ENCODE measurements at regions not wholly inside any gene's neighbourhood (a gene's known extent, or its start where the extent isn't known, plus 50 kb on each side); places are given as distances from the start of the nearest gene placed in this dataset.

DNA sequence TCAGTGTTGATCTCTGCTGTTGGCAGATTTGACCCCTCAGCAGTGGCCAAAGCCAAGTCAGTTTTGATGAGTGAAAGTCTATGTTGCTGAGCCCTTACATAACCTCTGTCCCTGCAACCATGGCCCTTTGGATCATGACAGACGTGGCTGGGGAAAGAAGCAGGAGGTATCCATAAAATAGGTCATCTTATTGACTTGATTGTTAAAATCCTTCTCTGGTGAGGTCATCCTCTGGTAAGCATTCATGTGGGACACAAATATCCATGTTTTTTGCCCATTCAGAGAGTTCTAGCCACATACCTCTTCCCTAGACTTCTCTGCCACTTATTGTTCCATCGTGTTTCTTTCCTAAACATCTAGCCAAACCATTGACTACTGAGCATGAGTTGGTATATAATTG lies 251.9 kb upstream of the PTER start:
- TF ChIP-seq, protein P1, sequence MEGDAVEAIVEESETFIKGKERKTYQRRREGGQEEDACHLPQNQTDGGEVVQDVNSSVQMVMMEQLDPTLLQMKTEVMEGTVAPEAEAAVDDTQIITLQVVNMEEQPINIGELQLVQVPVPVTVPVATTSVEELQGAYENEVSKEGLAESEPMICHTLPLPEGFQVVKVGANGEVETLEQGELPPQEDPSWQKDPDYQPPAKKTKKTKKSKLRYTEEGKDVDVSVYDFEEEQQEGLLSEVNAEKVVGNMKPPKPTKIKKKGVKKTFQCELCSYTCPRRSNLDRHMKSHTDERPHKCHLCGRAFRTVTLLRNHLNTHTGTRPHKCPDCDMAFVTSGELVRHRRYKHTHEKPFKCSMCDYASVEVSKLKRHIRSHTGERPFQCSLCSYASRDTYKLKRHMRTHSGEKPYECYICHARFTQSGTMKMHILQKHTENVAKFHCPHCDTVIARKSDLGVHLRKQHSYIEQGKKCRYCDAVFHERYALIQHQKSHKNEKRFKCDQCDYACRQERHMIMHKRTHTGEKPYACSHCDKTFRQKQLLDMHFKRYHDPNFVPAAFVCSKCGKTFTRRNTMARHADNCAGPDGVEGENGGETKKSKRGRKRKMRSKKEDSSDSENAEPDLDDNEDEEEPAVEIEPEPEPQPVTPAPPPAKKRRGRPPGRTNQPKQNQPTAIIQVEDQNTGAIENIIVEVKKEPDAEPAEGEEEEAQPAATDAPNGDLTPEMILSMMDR (IDR thresholded peaks at IDR 0.05; ENCODE audit: low read depth, low read length) = no peak
- no peak for DNase-seq (ENCODE audit: low read depth in 2 of 2)
- no peak overlapping the region for H3K4me3 ChIP-seq (replicated peaks in 1 of 2; ENCODE audit: low read depth in 2 of 2, low read length in 2 of 2)

DNA sequence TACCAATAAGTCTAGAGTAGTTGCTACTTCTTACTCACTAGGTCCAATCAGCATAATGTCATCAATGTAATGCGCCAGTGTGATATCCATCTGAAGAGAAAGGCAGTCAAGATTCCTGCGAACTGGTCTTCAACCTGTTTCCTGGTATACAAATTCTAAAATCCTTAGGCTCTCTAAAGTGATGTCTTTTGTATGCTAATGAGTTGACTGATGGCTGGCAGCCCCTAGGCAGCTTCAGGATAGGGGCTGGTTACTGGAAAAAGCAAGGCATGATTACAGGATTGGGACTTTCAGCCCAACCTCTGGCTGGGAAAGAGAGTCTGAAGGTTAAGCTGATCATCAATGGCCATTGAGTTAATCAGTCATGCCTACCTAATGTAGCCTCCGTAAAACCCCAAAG lies 250.2 kb upstream of the PTER start:
- TF ChIP-seq, protein P1 (IDR thresholded peaks at IDR 0.05; ENCODE audit: low read depth, low read length) = no peak
- no peak overlapping the region for H3K4me3 ChIP-seq (replicated peaks in 1 of 2; ENCODE audit: low read depth in 2 of 2, low read length in 2 of 2)
- no peak for DNase-seq (ENCODE audit: low read depth in 2 of 2)

DNA sequence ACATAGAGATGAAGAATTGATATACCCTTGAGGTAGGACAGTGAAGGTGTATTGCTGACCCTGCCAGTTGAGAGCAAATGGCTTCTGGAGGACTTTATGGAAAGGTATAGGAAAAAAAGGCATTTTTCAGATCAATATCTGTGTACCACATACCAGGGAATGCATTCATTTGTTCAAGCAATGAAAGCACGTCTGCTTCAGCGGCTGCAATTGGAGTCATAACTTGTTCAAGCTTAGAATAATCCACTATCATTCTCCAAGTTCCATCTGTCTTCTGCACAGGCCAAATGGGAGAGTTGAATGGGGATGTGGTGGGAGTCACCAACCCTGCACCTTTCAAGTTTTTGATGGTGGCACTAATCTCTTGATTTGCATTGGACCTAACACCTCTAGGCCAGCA lies 249.6 kb upstream of the PTER start:
- DNase-seq (ENCODE audit: low read depth in 2 of 2) = no peak
- TF ChIP-seq, protein P1 (IDR thresholded peaks at IDR 0.05; ENCODE audit: low read depth, low read length) = no peak
- no peak overlapping the region for H3K4me3 ChIP-seq (replicated peaks in 1 of 2; ENCODE audit: low read depth in 2 of 2, low read length in 2 of 2)

DNA sequence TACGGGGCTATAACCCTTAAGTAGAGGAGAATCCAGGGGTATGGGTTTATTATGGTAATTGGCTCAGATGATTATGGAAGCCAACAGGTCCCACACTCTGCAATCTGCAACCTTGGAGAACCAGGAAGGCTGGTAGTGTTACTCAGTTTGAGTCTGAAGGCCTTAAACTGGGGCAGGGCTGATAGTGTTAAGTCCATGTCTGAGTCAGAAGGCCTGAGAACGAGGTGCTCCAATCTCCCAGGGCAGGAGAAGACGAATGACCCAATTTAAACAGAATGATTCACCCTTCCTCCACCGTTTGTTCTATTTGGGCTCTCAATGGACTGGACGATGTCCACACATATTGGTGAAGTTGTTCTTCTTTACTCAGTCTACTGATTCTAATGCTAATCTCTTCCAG lies 244.5 kb upstream of the PTER start:
- DNase-seq (ENCODE audit: low read depth in 2 of 2) = no peak
- TF ChIP-seq, protein P1 (IDR thresholded peaks at IDR 0.05; ENCODE audit: low read depth, low read length) = no peak
- H3K4me3 ChIP-seq (replicated peaks in 1 of 2; ENCODE audit: low read depth in 2 of 2, low read length in 2 of 2) = no peak overlapping the region

DNA sequence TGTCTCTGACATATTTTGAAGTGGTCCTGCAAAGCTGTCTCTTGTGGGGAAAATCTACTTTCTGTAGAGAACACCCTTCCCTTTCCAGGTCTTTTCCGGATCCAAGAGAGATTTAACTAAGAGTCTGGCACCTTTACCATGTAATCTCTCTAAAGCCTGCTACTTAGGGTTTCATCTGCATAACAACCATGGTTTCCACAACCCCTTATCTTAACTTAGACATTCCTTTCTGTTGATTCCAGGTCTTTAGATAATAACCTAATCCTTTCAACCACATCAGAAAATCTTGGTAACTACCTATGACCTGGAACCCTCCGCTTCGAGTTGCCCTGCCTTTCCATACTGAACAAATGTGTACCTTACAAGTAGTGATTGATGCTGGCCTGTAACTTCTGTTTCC lies 243.6 kb upstream of the PTER start:
- no peak overlapping the region for H3K4me3 ChIP-seq (replicated peaks in 1 of 2; ENCODE audit: low read depth in 2 of 2, low read length in 2 of 2)
- no peak for DNase-seq (ENCODE audit: low read depth in 2 of 2)
- TF ChIP-seq, protein P1 (IDR thresholded peaks at IDR 0.05; ENCODE audit: low read depth, low read length) = no peak

DNA sequence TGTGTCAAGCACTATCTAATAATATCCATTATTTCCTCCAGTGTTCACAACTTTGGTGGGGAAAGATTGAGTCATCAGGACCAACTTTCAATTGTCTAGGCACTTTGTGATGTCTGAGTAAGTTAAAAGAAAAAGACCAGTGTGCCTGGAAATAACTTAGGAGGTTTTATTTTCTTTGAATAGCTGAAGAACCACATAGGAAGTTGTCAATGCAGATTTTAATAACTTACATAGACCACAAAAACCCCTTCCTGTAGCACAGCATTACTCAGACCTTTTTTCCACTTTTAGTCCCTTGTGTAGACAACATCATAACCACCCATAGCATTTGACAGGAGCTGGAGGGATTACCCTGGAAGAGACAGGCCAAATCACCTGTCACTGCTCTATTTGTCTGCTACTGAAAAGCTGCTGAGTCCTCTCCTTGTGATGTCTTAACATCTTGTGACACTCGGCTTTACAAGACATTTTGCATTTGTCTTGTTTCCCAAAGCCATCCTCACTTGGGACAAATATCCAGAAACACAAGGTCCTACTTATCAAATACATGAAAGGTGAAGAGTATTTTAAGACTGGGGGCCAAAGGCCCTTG lies 241.5 kb upstream of the PTER start:
- H3K4me3 ChIP-seq (replicated peaks in 1 of 2; ENCODE audit: low read depth in 2 of 2, low read length in 2 of 2) = no peak overlapping the region
- TF ChIP-seq, protein P1 (IDR thresholded peaks at IDR 0.05; ENCODE audit: low read depth, low read length) = no peak
- DNase-seq (ENCODE audit: low read depth in 2 of 2) = no peak

DNA sequence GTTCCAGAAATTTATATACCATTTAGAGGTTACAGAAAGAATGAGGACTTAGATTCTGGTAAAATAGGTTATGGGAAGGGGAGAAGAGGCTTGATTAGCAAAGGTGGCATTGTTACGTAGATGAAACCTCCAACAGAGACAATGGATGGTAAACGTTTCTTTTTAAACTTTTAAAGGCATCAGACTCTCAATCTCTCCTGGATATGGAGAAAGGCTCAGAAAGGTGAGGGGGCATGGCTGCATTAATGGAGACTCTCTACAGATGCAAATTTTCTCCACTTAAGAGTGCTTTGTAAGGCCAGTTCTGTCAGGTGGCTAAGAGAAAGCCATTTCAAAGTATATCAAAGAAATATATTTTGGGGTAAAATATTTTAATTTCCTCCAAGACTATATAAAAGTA lies 240.9 kb upstream of the PTER start:
- H3K4me3 ChIP-seq (replicated peaks in 1 of 2; ENCODE audit: low read depth in 2 of 2, low read length in 2 of 2) = no peak overlapping the region
- TF ChIP-seq, protein P1 (IDR thresholded peaks at IDR 0.05; ENCODE audit: low read depth, low read length) = no peak
- no peak for DNase-seq (ENCODE audit: low read depth in 2 of 2)
